Mammary epithelial cell (primary cell): ENCODE measurements at regions not wholly inside any gene's neighbourhood (a gene's known extent, or its start where the extent isn't known, plus 50 kb on each side); places are given as distances from the start of the nearest gene placed in this dataset.

Source experiments
- CTCF ChIP-seq, 2 donors: IDR thresholded peaks in 1 of 2; conservative IDR thresholded peaks in 1 of 2; 2 replicates each; pipeline ENCODE4 v1.5.1; 2011 to 2012; ENCODE audit warnings: inconsistent platforms in 2 of 2, low read length in 2 of 2, mild to moderate bottlenecking in 2 of 2, control low read depth in 1 of 2, low read depth in 1 of 2; ENCODE audit not compliant: insufficient read depth in 1 of 2; ENCODE audit errors: extremely low read depth in 1 of 2
- EZH2 ChIP-seq: IDR thresholded peaks from 2 replicates; pipeline ENCODE4 v1.6.1; 2012; ENCODE audit warnings: low read length, inconsistent platforms, borderline replicate concordance

DNA sequence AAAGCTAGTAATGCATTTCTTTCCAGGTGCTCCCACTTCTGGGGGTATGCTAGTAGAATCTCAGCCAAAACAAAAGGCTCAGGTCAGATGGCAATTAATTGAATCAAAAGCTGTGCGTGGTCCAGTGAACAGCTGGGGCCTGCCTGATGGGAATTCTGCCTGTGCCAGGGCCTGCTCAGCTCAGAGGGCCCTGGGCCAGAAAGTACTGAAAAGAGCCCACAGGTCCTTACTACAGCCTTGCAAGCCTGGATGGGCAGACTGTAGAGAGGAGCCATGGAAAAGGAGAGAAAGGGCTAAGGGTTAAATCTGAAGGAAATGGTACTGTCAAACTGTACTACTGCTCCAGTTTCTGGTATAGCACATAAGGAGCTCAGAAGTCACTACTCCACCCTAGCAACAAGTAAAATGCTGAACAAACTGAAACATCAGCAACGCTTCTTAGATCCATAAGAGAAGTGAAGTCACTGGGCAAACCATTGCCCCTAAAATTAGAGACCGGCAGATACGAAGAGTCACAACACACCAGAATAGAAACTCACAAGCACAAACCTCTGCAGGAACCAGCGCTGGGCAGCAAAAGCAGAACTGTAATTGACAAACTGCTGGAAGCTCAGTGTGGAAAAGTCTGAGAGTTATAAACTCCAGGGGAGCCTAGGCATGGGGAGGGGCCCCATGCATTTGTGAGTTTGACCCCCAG lies 121.1 kb upstream of the SYT6 start:
- no peak for TF ChIP-seq CTCF (conservative IDR thresholded peaks at IDR 0.05 in 1 of 2, IDR thresholded peaks at IDR 0.05 in 1 of 2; ENCODE audit: extremely low read depth in 1 of 2, insufficient read depth in 1 of 2, low read depth in 1 of 2, low read length in 2 of 2)
- TF ChIP-seq EZH2 = no peak
